NCI-H1930 (cell line): ENCODE measurements at regions not wholly inside any gene's neighbourhood (a gene's known extent, or its start where the extent isn't known, plus 50 kb on each side); places are given as distances from the start of the nearest gene placed in this dataset.

Experiments used
- DNase-seq, 2 experiments: peaks; one replicate each; lab custom pipeline; 2025; lab: John Stamatoyannopoulos, UW

DNA sequence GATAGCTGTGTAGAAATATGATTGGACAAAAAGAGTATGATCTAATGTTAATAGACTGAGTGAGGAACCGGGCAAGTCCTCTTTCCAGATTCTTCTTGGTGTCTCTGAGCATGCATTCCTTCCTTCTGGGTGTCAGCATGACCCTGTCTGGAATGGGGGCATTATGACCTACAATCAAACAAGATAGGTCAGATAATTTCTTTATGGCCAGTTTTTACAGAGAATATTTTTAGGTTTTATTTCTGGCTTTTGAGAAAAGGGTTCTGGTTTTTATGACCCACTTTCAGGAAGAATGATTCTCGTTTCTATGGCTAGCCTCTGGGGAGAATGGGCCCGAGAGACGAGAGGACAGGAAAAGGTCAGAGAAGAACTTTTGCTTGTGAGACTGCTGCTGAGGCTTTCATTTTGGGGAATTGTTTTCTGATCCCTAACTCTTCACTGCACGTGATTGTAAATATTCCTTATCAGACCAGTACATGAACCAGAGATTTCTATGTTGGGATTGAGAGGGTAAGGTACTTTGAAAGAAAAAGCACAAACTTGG, 383.8 kb downstream of the AASDHPPT start:
- no peak for DNase-seq

DNA sequence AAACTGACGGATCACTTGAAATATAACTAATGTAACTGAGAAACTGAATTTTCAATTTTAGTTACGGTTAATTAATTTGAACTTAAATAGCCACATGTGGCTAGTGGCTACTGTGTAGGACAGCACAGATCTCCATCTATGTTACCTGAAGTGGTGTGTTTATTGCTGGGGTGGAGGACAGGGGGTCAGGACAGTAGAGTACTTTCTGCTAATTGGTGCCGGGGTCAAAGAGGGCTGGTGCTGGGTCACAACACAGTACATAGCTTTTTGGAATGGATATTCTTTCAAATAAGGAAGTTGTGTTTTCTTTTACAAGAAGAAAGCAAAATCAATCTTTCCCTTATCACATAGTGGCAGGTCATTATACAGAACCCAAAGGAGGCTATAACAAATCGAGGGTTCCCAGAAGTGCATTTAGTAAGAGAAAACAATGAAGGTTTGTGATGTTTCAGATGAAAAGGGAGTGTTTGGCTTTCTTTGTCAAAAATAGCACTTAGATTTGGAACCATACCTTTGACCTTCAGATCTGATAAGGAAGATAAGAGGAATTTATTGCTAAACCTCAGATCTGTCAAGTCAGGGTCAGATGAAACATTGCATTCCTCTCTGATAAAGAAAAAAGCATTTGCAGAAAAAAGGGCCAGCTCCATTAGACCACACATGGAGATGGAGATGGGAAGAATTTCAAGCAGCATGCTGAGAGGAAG, 384.5 kb downstream of the AASDHPPT start:
- DNase-seq: no peak

DNA sequence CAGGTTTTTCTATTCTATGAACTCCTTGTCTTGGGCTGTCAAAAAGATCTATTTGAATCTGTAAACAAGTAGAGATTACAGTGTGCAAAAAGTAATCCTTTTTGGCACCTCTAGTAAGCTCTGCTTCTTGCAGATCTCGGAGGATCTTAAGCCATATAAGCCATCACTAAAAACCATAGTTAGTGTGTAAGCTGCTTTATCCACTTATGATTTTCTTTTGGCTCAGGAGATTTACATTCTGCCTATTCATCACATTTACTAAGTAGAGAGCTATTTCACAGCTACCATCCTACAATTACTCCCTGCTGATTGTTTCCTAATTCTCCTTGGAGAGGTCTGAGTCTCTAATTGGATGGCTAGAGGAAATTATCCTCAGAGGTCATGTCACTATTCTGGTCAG, 385.7 kb downstream of the AASDHPPT start:
- no peak for DNase-seq

DNA sequence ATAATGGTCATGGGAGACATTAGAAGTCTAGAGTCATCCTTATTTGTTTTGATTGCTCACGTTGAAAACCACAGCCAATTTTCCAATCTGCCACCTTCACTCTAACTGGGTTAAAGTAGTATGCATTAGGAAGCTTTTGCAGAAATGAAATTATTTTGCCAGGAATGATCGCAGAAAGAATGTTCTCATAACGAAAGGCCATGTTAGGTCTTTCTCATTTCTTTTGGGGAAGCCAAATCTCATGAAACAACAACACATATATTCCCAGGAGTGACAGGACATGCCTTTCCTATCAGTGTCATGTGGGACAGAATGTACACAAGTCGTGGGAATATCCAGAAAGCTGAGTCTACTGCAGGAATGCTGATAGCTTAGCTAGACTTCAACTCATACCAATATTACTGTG, 386.3 kb downstream of the AASDHPPT start:
- no peak for DNase-seq

DNA sequence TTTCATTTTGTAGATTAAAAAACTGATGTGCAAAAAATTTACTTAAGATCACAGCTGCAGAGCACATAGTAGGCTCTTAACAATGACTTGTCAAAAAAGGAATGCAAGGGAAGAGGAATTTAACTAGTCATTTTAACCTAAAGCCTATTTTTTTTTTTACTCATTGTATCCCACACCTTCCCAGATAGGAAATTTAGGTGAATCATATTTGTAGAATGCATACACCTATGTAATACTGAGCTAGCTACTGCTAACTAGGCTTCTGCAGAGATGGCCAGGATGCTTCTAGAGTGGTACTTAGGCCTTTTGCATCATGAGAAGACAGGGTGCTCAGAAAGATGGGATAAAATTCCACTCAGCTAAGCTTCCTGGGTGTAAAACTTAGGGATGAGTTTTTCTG, 387.3 kb downstream of the AASDHPPT start:
- DNase-seq: no peak

DNA sequence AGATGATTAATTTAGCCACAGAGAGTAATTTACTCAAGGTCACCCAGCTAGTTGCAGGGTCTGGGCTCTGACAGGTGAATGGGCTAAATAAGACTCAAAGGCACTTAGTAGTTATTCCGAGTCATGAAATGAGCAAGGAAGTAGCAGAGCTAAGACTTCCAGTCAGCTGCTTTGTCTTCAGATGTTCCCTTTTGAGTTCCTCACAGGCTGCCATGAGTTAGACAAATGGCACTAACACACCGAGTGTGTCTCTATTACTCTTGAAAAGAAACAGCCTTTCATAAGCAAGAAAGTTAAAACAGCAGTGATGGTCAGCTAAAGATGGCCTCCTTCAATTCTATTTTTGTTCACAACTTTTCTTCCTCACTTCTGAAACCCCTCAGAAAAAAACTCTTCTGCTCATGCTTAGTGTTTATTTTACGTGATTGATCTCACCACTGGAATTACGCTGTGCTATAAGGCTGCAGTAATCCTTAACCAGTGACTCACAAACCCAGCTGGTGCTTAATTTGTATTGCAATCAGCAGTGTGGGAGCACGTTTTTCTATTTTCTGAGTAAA, 389.1 kb downstream of the AASDHPPT start:
- no peak for DNase-seq

DNA sequence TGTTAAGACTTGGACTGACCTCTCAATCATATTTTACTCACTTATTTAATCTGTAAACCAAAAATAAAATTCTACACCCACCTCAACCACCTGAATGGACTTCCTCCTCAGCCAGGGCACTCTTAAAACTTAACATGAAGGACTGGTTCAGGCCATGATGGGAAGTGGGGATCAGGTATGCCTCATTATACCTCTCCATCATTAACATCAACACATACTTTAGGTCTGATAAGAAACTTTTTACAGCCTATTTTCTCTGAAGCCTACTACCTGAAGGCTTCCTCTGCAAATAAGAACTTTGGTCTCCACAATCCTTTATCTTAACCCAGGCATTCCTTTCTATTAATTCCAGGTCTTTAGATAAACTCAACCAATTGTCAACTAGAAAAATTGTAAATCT, 390.0 kb downstream of the AASDHPPT start:
- no peak for DNase-seq

DNA sequence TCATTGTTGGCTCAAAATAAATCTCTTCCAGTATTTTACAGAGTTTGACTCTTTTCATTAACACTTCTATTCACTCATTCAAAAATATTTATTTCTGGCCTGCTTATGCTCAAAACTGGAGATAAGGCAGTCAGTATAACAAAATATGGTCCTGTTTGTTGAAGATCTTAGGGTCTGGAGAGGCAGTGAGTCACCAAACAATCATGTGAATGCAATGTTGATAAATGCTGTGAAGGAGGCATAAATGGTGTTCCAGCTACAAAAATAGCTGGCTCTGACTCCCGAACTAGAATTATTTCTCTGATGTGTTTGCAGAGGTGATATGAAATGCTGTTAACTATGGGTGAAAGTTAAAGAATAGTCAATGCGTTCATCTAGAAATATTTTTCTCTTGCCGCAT, 390.6 kb downstream of the AASDHPPT start:
- DNase-seq: no peak

DNA sequence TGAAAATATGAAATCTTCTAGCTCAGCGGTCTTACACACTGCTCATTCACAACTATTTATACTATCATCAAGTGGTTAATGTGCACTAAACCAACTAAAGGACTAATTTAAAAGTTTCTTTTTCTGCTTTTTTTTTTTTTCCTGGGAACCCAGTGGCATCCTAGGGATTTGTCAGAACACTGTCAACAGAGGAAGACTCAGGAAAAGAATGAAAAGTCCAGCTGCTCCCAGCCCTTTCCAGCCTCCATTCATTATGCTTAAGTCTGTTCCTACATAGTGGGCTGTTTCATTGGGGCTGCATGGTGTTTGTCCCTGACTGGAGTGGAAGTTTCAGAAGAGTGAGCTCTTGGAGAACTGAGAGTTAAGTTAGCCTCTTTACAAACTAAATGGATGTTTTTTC, 391.1 kb downstream of the AASDHPPT start:
- DNase-seq: no peak

DNA sequence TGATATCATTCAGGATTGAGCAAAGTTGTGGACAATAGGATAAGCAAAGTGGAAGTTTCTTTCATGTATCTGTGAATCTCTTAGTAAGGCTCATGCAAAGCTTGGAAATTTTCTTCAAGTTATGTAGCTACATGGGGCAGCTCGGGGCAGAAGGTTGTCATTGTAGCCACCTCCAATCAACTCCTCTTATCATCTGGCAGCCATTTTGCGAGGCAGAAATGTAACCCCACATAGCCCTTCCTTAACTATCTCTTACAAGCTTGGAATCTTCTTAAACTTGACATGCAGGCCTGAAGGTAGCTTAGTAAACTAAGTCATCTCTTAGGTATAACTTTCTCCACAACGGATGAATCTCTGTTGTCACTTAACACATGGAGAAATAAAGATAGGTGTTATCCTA, 392.8 kb downstream of the AASDHPPT start:
- no peak for DNase-seq

DNA sequence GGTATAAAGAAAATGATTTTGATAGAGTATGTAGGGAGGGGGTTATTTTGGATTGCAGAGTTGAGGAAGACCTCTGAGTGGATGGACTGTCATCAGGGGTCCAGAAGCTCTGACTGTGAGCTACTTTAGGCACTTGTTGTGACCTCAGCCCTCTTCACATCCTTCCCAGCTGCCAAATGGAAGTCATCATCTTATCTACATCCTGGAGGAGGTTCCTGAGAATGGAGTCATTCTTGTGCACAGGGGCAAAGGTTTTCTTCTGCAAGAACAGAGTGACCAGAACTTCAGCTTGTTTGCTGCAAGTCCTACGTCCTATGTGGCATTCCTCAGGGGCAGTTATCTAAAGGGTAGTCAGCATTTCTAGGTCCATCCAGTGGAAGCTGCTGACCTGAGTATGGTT, 393.8 kb downstream of the AASDHPPT start:
- DNase-seq: no peak

DNA sequence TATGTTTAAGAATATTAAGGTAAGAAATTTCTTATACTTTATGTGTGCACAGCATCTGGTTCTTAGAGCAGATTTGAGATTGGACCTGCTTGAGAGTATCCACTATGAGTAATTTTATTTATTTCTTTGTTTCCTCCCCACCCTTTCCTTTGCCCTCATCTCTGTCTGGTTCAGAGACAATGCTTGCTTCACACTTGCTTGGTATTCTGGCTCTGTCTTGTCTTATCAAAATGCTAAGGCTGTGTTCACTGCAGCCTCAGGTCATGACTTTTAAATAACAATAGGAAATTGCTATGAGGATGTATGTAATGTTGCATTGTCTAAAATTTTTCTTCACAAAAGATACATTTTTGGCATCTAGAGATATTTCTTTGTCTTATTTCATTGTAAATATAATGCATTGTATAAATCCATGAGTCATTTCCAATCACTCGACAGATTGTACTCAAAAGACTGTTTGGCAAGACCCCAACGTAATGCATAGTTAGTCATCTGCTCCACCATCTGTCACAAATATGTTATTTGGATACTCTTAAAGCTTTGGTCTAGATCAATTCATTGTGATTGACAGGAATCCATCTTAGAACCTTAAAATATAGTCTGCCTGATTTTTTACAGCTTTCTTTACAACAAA, 395.7 kb downstream of the AASDHPPT start:
- DNase-seq: no peak

DNA sequence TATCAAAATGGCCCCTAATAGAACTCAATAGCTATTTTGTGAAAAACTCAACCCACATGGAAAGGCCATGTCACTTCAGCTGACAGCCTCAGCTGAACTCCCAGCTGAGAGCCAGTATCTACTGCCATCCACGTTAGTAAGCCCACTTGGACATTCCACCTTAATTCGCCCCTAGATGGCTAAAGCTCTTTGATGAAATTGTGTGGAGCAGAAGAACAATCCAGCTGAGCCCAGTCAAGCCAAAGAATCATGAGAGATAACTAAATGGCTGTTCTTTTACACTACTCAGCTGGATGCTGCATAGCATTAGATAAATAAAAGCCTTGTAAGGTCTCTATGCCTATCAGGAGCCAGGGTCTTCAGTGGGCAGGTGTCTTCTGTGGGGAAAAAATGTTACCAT, 396.8 kb downstream of the AASDHPPT start:
- DNase-seq: no peak

DNA sequence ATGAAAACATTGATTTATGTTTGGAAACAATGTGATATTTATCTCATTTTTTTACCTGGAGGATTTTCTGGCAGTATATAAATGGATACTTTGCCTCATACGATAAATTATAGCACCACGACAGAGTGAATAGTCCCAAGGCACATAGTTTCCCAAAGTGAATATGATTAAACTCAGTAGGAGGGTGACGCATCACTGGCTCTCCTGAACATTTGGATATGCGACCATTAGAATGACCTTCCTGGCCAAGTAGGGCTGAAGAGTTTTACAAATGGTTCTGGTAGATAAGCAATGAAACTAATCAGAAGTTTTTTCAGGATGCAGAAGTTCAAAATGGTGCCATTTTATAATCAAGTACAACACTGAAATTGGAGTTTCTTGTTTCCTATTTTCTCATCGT, 397.7 kb downstream of the AASDHPPT start:
- DNase-seq: no peak

DNA sequence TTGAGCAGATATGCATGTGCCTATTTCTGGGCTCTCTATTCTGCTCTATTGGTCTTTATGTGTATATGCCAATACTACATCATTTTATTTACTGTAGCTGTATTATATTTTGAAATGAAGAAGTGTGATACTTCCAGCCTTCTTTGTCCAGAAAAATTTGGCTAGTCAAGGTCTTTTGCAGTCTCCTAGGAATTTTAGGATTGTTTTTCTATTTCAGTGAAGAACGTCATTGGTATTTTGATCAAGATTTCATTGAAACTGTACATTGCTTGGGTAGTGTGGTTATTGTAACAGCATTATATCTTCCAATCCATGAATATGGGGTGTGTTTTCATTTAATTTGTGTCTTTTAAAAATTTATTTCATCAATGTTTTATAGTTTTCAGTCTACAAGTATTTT, 400.3 kb downstream of the AASDHPPT start:
- DNase-seq: no peak

DNA sequence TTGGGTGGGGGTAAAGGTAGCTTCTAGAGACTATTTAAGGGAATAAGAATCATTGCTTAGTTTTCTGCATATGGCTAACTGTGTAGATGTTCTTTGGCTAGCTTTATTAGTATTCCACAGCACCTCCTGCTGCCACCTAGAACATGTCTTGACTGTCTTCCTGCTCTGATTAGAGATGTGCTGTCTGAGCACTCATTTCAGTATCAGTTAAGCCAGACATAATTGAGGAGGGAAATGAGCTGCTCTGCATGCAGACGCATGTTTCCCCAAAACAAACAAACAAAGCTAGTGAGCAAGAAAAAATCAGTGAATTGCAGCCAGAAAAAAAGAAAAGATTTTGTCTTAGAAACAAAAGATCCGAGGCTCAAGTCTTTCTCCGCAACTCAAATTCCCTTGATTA, 402.2 kb downstream of the AASDHPPT start:
- DNase-seq: no peak

DNA sequence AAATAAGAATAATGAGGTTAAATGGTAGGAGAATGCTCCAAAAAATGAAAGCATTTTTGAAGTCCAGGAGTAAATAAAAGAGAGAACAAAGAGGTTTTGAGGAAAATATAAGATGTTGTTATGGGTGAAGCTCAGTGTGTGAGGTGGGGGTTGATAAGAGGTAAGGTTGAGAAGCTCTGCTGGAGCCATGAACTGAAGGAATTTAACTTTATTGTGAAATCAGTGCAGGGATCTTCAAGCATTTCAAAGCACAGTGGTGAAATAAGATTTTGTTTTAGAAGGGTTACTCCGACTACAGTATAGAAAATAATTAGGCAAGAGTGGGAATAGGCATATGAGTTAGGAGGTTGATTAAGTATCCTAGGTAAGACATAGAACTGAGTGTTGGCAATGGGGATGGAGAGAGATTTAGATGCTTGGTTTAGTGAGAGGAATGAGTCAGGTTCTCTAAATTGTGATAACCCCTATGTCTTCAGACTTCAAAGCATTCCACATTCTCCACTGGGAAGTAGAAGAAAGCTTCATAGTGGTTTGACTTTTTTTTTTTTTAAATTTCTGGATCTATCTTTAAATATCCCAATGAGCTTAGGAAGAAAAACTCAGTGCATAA, 403.2 kb downstream of the AASDHPPT start:
- no peak for DNase-seq

DNA sequence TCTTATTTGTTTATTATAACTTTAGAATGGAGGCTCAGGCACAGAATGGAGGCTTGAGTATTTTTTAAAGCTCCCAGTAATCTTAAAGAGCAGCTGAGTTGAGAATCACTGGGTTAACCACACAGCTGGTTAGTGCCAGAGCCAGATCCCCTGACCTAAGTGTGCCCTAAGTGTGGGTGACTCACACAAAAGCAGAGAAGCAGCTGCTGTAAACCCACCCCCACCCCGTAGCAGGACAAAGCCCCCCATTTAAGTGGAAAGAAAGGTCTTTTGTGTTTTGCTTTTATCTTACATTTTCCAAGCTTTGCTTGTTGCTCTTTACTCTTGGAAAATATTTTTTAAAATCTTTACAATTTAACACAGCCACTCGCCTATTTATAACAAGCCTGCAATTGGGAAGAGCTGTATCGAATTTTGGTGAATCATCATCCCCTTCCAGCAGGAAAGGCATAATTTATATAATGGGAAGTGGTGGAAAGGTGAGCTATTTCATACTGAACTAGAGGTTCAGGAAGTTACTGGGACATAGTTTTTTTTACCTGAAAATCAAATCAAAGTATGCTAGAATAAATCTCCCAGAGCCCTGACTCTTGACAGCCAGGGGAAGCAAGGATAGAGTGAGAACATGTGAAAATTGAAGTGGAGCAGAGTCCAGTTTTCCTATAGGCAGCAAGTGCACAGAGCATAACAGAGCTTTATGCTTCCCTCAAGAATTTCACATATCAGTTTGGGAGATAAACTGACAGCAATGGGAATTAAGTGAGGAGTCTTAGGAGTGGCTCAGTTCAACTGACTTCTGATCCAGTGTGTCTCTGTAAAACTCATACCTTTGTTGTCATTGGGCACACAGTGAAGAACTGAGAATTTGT, 405.7 kb downstream of the AASDHPPT start:
- DNase-seq: no peak

DNA sequence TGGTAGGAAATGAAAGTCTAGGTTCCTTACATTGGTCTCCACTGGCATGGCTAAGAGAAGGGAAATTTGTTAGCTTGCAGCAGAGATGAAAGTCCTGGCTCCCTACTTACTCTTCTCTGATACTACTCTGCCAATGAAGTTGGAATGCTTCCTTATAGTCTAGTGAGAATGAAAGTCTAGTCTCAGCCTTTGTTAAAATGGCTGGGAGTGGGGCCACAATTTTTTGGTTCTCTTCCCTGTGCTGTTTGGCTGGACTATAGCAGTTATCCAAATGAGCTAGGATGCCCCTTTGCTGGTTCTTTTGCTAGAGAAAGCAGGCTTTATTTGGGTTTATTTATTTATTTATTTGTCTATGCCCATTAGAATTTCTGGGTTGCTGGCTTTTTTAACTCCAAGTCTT, 414.3 kb downstream of the AASDHPPT start:
- DNase-seq: no peak

DNA sequence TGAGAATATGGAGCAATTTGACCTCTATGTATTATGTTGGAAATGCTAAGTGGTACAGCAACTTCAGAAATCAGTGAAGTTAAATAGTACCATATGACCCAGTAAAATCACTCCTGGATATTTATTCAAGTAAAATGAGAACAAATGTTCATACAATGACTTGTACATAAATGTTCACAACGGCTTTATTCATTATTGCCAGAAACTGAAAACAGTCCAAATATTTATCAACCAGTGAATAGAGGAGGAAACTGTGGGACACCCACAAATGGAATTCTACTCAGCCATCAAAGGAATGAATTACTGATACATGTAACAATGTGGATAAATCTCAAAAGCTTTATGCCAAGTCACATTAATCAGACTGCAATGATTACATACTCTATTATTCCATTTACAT, 416.3 kb downstream of the AASDHPPT start:
- DNase-seq: no peak

DNA sequence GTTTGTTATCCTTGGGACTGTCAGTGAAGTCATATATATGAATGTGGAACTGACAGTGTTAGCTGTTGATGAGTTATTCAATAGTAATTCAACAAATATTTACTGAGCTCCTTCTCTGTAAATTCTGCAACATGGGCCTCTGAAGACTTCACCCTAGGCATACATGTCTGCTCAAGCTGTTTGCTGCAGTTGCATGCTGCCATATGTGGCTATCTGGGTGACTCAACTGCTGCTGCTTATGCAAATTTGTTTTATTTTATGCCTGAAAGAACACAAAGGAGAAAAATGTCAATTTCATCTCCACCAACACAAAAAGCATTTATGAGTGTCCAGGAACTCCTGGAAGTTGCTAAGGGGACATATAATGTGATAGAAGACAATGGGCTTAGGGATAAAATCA, 417.6 kb downstream of the AASDHPPT start:
- DNase-seq: no peak

DNA sequence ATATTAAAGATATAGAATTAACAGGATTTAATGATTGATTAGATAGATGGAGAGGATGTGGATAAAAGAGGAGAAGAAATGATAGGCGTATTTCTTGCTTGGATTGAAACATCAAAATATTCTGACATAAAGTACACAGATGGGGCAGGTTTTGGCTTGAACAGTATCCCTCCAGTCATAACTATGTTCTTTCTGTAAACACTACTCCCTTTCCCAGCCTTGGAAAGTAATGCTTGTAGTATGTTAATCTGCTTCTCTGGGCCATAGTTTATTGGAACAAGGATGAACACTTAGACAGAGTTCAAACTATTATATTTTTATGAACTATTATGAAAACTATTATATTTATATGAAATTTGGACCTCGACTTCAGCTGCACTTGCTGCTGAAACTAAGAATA, 419.2 kb downstream of the AASDHPPT start:
- no peak for DNase-seq
